HG02571 (cell line): ENCODE measurements at regions not wholly inside any gene's neighbourhood (a gene's known extent, or its start where the extent isn't known, plus 50 kb on each side); places are given as distances from the start of the nearest gene placed in this dataset.
"Not testable (repeated sequence)": the region's sequence is repeated elsewhere in the genome, so short reads cannot be mapped to it uniquely, and the experiment has no call there.

Experiments
- ATAC-seq: cut with Tn5 transposase; IDR thresholded peaks from one replicate; pipeline ENCODE4 v1.9.1; 2021; ENCODE audit warnings: mild to moderate bottlenecking, moderate library complexity; ENCODE audit not compliant: unreplicated experiment

DNA sequence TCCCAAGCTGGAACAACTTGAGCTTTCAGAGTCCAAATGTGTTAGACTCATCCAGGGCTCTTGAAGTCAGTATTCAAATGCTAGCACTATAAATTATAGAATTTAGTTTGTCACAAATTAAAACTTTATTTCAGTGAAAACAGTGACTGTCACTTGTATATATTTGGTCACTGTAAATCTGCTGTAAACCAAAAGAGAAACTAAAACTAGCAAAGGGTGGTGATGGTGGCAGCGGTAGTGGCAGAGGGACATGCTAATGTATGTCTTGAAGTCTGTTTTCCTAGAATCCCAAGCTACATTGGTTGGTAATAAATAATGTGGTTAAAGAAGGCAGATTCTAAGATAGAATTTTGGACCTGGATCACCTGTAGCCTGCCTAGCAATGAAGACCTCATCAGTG lies 140.4 kb upstream of the CENPW start:
- no peak for ATAC-seq

DNA sequence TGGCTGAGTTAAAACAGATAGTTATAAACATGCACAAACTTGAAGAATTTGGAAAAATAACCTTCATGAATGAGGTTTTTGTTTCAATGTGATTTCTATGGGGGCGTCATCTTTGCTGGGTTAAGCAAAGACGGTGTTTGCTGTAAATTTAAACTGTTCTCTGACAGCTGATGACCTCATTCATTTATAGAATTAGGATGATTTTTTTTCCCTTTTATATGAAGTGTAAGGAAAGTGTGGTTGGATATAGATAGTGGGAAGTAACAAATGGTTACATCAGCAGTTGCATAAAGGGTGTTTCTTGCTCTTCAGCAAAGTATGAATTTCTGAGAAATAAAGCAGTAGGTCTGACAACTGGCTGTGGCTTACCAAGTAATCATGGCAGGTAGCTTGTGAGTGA lies 137.2 kb upstream of the CENPW start:
- ATAC-seq: no peak

DNA sequence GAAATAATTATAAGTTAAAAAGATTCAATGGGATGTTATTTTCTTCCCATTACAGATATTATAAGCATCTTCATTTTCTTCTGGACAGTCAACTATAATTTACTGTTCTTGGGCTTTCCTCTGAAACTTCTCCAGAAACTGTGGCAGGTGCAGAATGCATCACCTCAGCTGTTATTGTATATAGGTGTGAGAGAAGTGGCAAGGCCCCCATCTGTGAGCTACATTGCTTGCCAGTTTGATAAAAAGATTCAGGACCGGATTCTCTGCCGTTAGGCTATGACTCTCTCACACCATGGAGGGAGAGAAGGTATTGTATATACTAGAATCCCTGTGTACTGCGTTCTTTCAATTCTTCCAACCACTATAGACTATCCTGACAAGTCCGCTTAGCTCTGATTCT lies 135.8 kb upstream of the CENPW start:
- no peak for ATAC-seq

DNA sequence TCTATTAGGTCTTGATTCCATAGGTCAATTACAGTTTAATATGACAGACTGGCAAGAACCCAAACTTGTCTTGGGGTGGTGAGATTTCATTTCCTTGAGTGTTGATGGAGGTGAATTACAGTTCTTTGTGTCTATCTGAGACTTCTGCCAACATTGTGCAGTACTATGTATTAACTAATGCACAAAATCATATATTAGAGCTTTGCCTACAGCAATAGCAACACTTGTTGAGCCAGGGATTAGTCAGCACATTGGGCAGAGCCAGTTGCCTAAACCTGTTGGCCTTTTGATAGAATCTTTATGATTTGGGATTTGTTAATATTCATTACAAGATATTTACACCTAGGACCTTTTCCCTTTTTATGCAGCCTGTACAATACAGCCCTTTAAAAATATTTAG lies 135.3 kb upstream of the CENPW start:
- ATAC-seq: no peak

DNA sequence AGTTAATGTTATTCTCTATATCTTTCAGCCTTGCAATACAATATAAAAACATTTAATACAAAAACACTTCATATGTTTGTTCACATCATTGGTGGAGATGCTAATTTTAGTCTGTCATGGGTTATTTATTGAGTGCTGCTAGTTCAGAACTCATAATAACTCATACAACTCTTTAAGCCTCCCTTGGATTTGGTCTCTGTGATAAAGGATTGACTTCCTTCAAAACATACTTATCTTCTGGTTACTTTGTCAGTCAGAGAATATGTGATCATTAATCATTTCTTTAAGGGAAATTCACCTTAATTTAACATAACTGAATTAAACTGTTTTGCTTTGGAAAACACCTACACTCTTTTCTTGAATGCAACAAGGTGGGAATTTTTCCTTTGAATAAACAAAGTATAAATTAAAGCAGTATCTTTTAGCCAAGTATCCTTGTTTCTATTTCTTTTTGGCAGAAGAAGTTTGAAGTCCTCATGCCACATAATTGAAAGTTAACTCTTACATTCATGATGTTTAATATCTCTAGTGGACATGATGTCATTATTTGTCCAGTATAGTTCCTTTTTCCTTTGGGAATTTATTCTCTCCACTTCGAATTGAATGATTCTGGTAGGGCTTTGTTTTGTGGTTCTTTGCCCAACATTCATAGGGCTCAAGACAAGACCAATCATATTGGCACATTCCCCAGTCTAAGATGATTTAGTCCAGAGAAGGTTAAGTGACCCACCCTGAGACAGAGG lies 133.2 kb upstream of the CENPW start:
- ATAC-seq: no peak

DNA sequence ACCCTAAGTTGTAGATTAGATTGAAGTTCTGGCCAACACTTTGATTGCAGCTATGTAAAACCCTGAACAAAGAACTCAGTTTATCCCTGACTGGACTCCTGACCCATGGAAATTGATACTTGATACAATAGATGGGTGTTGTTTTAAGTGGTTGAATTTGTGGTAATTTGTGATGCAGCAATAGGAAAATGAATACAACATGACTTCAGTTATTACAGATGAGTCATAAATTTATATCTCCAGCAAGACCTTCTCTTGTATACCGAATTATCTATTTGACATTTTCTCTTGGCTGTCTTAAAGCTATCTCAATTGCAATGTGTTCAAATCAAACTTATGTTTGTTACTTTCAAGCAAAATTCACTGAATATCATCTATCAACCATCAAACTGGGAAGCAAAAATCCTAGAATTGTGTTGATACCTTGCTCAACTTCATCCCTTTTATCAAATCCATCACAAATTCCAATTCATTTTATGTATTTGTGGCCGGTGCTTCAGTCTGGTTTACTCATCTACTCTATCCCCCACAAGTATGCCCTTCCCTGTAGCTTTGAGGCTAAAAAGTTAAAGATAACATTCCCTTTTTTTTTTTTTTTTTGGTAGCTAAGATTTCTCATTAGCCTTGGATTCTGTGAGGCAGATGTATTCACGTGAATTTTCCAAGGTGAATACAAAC lies 129.4 kb upstream of the CENPW start:
- no peak for ATAC-seq

DNA sequence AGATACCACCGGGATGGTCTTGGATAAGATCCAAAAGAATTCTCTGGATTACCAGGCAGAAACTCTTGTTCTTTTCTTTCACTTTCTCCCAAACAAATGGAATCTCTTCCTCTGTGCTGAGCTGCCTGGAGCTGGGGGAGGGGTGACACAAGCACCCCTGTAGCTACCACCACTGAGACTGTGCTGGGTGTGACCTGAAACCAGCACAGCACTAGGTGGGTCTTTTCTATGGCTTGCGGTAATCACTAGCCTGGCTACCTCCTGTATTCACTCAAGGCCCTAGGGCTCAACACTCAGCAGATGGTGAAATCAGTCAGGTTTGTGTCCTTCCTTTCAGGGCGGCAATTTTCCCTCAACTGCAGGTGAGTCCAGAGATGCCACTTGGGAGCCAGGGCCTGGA lies 122.4 kb upstream of the CENPW start:
- ATAC-seq: no peak

DNA sequence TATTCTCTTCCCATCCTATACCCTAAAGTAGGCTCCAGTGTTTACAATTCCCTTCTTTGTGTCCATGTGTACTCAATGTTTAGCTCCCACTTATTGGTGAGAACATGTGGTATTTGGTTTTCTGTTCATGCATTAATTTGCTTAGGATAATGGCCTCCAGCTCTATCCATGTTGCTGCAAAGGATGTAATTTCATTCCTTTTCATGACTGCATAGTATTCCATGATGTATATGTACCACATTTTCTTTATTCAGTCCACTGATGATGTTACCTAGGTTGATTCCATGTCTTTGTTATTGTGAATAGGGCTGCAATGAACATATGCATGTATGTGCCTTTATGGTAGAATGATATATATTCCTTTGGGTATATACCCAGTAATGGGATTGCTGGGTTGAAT lies 119.0 kb upstream of the CENPW start:
- ATAC-seq: not testable (repeated sequence)

DNA sequence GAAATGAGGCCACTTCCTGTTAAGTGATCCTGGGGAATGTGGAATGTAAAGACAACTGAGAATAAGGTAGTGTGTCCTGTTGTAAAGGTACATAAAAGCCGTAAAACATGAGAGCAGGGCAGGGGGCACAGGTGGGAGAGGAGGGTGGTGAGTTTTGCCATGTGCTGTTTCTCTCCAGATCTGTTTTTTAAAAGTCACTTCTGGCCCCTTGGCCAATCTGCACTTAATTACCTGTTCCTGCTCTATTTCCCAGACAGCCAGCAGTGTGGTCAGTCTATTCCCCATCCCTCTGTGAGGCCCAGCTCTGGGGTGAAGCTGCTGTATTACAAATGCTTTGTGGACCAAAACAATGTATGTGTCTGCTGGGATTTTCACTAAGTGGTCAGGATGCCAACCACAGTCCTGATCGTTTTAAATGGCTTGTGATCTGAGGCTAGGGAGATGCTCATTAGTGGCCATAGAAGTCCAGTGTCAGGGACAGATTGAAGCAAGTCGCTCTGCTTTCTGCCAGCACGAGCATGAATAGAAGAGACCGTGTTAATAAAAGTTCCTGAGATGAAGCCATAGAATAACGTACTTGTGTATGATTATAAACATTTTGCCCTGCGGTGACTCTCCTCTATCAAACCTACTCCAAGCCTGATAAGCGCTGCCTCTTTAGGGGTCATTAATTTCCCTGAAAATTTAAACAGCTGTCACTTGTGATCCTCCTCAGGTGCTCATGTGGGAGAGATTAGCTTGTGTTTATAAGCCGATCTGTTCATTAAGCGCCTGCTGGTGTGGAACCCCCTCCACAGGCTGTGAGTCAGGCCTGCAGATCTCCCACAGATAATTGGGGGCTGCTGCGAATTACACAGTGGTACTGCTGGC lies 111.8 kb upstream of the CENPW start:
- no peak for ATAC-seq

DNA sequence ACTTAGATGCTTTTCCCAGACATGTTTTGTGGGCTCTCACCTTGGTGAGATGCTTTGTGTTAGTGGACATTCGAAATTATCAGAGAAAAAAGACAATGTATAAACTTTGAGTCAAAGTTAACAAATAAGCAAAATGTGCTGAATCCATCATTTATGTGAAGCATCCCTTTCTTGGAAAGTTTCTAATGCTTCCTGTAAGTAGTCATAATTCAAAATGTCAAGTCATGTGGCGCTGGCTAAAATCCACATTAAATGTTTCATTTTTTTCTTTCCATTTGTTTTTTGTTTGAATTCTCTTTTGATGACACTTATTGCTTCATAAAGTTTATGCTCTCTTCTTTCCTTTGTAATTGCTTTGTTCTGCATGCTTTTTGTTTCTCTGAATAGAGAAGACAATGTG lies 107.2 kb upstream of the CENPW start:
- ATAC-seq: no peak

DNA sequence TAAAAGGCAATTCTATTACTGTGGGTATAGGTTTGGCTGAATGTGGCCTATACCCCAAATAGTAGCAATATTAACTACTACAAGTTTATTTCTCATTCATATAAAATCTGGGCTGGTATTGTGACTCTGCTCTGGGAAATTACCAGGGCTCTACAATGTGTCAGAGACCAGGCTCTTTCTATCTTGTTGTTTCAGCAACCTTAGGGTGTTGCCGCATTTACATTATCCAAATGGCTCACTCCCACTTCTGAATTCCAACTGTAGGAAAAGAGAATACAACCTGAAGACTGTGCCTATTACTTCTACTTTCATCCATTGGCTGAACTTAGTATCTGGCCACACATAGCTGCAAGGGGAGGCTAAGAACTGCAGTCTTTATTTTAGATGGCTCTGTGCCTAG lies 106.7 kb upstream of the CENPW start:
- ATAC-seq: no peak

DNA sequence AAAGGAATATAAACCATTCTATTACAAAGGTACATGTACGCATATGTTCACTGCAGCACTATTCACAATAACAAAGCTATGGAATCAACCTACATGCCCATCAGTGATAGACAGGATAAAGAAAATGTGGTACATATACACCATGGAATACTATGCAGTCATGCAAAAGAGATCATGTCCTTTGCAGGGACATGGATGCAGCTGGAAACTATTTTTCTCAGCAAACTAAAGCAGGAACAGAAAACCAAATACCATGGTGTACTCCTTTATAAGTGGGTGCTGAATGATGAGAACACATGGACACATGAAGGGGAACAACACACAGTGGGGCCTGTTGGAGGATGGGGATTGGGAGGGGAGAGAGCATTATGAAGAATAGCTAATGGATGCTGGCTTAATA lies 104.6 kb upstream of the CENPW start:
- ATAC-seq: no peak

DNA sequence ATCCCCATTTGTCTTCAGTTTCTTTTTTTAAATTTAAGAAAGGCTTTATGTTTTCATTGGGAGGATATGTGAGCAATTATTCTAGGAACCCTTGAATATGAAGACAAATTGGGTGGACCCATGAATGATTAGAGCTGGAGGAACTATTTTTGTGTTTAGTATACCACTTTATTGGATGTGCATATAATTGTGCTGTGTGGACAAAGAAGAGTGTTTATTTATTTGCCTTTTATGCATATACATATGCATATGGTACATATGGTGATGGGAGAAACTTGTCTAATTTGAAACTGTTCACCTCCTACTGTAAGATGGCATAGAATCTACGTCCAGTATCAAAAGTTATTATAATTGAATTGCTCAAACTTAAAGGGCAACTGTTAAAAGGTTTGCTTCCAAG lies 94.8 kb upstream of the CENPW start:
- no peak for ATAC-seq

DNA sequence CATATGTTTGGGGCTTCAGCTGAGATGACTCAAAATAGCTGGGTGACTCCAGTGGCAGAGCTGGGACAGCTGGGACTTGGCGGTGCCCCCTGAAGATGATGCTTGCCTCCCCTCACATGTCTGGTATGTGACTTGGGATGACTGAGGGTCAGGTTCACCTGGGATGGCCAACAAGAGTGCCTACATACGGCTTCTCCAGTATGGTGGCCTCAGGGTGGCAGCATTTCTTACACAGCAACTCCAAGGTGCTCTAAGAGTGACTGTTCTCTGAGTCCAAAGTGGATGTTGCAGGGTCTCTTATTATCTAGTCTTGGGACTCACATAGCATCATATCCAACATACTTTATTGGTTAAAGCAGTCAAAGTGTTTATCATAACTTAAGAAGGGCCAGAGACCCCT lies 87.8 kb upstream of the CENPW start:
- no peak for ATAC-seq

DNA sequence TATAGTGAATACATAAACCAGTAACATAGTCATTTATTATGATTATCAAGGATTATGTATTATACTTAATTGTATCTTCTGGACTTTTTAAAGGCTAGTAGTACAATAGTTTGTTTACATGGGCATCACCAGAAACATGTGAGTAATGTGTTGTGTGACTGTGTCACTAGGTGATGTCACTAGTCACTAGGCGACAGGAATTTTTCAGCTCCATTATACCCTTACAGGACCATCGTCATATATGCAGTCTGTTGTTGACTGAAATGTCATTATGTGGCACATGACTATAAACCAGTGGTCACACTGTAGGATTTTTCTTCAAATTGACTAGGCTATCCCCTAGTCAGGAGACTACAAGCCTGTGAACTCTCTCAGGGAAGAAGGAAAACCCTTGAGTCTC lies 86.5 kb upstream of the CENPW start:
- ATAC-seq: no peak

DNA sequence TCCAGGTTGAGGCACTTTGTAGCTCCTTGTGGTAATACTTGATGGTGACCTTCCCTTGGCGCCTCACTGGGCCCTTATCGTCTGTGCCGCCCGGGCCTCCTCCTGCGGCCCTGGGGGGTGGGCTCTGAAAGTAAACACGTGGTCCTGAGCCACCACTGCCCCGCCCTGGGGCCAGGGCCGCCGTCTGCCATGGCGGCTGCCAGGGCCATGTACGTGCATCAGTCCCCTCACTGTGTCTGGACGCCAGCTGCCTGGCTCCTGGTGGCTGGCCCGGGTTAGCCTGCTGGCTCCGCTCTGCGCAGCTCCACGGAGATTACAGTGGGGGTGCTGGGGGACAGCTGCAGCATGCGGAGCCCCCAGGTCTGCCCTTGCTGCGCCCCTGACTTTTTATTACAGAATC lies 81.8 kb upstream of the CENPW start:
- no peak for ATAC-seq

DNA sequence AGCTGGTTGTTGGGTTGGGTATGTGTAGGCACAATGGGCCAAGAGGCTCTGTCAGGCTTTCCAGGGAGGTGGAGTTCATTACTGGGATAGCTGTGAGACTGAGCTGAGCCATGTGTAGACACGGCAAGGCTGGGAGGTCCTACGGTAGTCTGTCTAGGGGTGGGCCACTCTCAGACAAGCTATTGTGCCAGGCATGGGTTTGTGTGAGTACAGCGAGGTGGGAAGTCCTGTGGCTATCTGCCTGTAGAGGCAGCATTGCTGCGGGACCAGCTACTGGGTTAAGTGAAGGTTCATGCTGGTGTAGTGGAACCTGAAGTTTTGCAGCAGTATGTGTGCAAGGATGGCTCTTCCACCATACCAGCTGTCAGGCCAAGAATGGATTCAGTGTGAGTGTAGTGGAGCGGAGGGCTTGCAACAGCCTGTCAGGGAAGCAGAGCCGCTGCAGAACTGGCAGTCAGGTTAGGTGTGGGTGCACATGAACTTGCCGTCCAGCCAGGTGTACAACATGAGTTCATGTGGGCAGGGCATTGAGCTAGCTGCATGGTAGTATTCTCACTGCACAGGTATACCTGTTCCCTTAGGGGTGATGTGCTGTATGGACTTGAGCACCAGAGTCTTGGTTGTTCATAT lies 78.0 kb upstream of the CENPW start:
- no peak for ATAC-seq

DNA sequence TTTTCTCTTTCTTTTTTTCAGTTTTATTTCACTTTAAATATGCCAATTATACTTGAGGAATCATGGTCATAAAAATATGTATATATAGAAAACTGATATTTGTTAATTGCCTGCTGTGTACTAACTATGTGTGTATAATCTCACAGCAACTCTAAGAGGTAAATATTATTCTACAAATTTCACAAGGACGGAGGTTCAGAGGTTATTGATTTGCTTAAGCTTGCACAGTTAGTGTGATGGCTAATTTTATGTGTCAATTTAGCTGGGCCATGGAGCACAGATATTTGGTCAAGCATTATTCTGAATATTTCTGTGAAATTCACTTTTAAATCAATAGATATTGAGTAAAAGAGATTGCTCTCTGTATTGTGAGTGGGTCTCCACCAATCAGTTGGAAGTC lies 75.7 kb upstream of the CENPW start:
- ATAC-seq: no peak

DNA sequence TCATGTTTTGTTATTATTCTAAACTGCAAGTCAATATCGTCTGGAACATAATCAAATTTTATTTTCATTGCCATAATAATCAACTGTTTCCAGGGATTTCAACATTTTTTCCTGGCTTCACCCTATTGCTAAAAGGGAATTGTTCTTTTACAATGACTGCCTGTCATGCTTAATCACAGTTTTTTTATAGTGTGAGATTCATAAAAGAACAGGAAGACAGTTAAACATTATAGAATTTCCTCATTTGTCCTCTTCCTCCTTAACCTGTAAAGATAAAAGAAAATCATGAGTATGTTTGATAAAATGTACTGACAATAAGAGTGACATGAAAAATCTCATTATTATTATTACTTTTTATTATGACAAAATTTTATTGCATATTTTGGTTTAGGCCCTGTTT lies 73.3 kb upstream of the CENPW start:
- ATAC-seq: no peak

DNA sequence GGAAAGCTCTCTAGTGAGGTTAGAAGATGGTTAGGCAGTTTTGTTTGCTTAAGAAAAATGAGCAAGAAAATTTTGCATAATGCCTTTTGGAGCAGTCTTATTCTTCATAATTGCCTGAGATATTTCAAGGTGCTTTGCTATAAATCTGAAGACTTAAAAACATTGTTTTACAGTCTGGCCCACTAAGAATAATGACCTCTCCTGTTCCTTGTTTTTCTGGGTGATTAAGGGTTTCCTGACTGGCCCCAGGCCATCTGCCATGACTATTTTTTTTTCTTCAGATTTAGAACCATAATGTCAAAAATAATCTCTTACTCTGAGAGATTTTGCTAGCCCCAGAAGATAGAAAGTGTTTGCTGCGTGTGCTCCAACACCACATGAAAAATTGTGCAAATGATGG lies 72.3 kb upstream of the CENPW start:
- ATAC-seq: no peak

DNA sequence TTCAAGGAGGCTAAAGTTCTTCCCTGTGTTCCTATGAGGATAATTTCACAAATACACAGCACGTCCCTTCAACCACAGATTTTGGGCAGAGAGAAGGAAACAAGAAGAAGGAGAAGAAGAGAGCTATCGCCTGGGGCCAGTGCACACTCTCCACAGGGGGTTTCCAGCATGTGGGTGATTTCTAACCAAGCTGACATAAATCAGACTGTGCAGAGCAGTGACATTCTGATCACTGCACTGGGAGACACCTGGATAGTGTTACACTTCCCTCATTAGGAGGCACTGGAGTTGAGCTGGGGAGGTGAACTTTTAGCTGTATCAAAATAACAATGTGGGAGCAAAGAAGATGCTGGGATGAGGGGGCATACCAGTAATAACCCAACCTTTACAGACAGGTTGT lies 71.8 kb upstream of the CENPW start:
- peak; percentile 87 for ATAC-seq
